ENCODE measurements at regions not wholly inside any gene's neighbourhood (a gene's known extent, or its start where the extent isn't known, plus 50 kb on each side); places are given as distances from the start of the nearest gene placed in this dataset.

DNA sequence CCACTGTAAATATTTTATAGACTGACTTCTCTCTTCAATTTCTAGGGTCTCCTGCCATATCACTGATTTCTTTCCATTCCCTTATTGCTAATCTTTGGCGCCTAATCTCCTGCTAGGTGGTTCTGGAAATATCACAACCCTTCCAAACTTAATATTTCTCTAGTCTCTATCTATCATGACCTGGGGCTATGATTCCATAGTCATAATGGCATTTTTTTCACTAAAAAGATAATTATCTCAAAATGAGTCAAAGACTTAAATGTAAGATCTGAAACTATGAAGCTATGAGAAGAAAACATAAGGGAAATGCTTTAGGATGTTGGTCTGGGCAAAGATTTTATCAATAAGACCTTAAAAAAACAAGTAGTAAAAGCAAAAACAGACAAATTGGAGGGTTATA is 74.2 kb downstream of the LEPR start:
- TF ChIP-seq, protein P1, sequence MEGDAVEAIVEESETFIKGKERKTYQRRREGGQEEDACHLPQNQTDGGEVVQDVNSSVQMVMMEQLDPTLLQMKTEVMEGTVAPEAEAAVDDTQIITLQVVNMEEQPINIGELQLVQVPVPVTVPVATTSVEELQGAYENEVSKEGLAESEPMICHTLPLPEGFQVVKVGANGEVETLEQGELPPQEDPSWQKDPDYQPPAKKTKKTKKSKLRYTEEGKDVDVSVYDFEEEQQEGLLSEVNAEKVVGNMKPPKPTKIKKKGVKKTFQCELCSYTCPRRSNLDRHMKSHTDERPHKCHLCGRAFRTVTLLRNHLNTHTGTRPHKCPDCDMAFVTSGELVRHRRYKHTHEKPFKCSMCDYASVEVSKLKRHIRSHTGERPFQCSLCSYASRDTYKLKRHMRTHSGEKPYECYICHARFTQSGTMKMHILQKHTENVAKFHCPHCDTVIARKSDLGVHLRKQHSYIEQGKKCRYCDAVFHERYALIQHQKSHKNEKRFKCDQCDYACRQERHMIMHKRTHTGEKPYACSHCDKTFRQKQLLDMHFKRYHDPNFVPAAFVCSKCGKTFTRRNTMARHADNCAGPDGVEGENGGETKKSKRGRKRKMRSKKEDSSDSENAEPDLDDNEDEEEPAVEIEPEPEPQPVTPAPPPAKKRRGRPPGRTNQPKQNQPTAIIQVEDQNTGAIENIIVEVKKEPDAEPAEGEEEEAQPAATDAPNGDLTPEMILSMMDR (IDR thresholded peaks at IDR 0.05): no peak
- no peak for TF ChIP-seq POLR2AphosphoS5 (IDR thresholded peaks at IDR 0.05)

Data from sigmoid colon (tissue), 4 donors.